Breast epithelium (tissue), 3 donors: ENCODE measurements at regions not wholly inside any gene's neighbourhood (a gene's known extent, or its start where the extent isn't known, plus 50 kb on each side); places are given as distances from the start of the nearest gene placed in this dataset.

ENCODE experiments used
- POLR2A ChIP-seq: fragments of 450-650 bp; IDR thresholded peaks from one replicate; pipeline ENCODE4 v1.6.1; 2016; ENCODE audit warnings: antibody characterized with exemption, mild to moderate bottlenecking, moderate library complexity
- TF ChIP-seq, protein P1 (sequence below), 3 donors: fragments of 450-650 bp; IDR thresholded peaks; one replicate each; pipeline ENCODE4 v1.5.1; 2016 to 2017; ENCODE audit warnings: antibody characterized with exemption in 3 of 3, mild to moderate bottlenecking in 3 of 3, moderate library complexity in 3 of 3

- TF ChIP-seq POLR2A: no peak
- TF ChIP-seq, protein P1, sequence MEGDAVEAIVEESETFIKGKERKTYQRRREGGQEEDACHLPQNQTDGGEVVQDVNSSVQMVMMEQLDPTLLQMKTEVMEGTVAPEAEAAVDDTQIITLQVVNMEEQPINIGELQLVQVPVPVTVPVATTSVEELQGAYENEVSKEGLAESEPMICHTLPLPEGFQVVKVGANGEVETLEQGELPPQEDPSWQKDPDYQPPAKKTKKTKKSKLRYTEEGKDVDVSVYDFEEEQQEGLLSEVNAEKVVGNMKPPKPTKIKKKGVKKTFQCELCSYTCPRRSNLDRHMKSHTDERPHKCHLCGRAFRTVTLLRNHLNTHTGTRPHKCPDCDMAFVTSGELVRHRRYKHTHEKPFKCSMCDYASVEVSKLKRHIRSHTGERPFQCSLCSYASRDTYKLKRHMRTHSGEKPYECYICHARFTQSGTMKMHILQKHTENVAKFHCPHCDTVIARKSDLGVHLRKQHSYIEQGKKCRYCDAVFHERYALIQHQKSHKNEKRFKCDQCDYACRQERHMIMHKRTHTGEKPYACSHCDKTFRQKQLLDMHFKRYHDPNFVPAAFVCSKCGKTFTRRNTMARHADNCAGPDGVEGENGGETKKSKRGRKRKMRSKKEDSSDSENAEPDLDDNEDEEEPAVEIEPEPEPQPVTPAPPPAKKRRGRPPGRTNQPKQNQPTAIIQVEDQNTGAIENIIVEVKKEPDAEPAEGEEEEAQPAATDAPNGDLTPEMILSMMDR (IDR thresholded peaks at IDR 0.05): no peak
These were observed 146.0 kb upstream of the IER5L start for GRCh38 chr9:129323999-129324553.
